HFFc6 (cell line): ENCODE measurements at regions not wholly inside any gene's neighbourhood (a gene's known extent, or its start where the extent isn't known, plus 50 kb on each side); places are given as distances from the start of the nearest gene placed in this dataset.

Experiments
- DNase-seq: peaks from one replicate; pipeline ENCODE4 v3.0.0-alpha.2; 2018
- H3K27ac Mint-ChIP-seq: 2 replicates; pipeline ENCODE4 v1.8.0; 2020; ENCODE audit warnings: mild to moderate bottlenecking, mixed read lengths
- H3K27me3 Mint-ChIP-seq: 2 replicates; pipeline ENCODE4 v1.8.0; 2021; ENCODE audit warnings: mild to moderate bottlenecking, moderate library complexity, mixed read lengths; ENCODE audit not compliant: insufficient read depth
- H3K36me3 Mint-ChIP-seq: 2 replicates; pipeline ENCODE4 v1.8.0; 2021; ENCODE audit warnings: low read depth, mixed read lengths
- H3K4me1 Mint-ChIP-seq: 2 replicates; pipeline ENCODE4 v1.8.0; 2020; ENCODE audit warnings: low read depth, mixed read lengths
- H3K4me3 Mint-ChIP-seq: 2 replicates; pipeline ENCODE4 v1.8.0; 2020; ENCODE audit warnings: mild to moderate bottlenecking, moderate library complexity, mixed read lengths
- H3K9me3 Mint-ChIP-seq: 2 replicates; pipeline ENCODE4 v1.8.0; 2020; ENCODE audit warnings: mild to moderate bottlenecking, mixed read lengths
- TF ChIP-seq, protein P1 (sequence below): fragments of 200-600 bp; sonication (generic); IDR thresholded peaks from 2 replicates; pipeline ENCODE4 v1.5.0; 2021; ENCODE audit warnings: antibody characterized with exemption, mild to moderate bottlenecking

DNA sequence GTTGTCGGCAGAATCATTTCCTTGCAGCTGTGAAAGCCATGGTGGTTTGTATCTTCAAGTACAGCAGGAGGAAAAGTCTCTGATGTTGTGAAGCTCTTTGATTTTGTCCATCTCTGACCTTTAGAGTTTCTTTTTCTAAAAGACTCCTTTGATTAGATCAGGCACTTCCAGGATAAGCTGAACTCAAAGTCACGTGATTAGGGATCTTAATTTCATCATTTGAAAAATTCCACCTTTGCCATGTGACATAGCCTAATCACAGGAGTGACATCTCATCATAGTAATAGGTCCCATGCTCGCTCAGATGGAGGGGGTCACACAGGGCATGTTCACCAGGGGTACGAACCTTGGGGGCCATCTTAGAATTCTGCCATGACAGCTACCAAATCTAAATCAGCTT lies 441.5 kb upstream of the CDH4 start:
- Mint-ChIP-seq H3K4me1 (no peaks in the 10 kb centered on the region), H3K27me3 (peaks cover 2% of the 10 kb centered on the region), H3K9me3 (peaks cover 38% of the 10 kb centered on the region), H3K4me3 (no peak overlapping the region), H3K36me3 (peaks cover 4% of the 10 kb centered on the region; the same call in 1 of the 2 replicates), H3K27ac (no peak overlapping the region)
- TF ChIP-seq, protein P1, sequence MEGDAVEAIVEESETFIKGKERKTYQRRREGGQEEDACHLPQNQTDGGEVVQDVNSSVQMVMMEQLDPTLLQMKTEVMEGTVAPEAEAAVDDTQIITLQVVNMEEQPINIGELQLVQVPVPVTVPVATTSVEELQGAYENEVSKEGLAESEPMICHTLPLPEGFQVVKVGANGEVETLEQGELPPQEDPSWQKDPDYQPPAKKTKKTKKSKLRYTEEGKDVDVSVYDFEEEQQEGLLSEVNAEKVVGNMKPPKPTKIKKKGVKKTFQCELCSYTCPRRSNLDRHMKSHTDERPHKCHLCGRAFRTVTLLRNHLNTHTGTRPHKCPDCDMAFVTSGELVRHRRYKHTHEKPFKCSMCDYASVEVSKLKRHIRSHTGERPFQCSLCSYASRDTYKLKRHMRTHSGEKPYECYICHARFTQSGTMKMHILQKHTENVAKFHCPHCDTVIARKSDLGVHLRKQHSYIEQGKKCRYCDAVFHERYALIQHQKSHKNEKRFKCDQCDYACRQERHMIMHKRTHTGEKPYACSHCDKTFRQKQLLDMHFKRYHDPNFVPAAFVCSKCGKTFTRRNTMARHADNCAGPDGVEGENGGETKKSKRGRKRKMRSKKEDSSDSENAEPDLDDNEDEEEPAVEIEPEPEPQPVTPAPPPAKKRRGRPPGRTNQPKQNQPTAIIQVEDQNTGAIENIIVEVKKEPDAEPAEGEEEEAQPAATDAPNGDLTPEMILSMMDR: no peak
- DNase-seq: no peak

DNA sequence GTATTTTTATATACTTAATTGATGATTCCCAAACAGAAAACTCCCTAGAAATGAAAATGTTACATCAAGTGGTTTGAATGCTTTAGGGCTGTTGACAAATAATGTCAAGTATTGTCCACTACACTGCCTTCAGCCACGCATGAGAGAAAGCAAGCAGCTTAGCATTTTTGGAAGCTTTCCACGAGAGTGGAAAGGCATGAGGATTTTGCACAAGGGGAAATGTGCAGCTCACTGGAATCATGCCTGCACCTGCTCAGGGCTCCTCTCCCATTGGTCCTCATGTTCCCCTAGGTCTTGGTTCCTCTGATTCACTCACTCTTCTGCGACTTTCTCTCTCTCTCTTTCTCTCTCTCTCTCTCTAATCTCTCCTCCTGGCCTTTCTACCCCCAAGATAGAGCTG lies 439.5 kb upstream of the CDH4 start:
- peaks cover 8% of the 10 kb centered on the region for H3K36me3 Mint-ChIP-seq
- no peaks in the 10 kb centered on the region for H3K4me1 Mint-ChIP-seq
- H3K4me3 Mint-ChIP-seq: no peak overlapping the region
- H3K27me3 Mint-ChIP-seq: peaks cover 2% of the 10 kb centered on the region
- peaks cover 44% of the 10 kb centered on the region for H3K9me3 Mint-ChIP-seq
- TF ChIP-seq, protein P1: no peak
- H3K27ac Mint-ChIP-seq: no peak overlapping the region
- DNase-seq: no peak

DNA sequence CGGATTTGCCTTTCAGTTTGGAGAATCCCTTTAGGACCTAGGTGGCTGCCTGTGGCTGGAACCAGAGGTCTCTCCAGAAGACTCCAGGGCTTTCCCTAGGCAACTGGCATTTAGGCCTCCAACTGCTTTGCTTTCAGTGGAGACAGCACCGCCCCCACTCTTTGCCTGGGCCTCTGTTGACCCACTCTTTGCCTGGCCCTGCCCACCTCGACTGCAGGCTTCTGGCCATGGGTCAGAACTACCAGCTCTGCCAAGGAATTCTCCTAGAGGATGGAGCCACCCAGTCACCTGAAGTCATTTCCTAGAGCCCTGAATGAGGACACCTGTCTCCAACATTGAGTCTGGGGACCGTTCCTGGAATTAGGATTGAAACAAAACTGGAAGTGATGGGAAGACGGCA lies 439.0 kb upstream of the CDH4 start:
- H3K4me3 Mint-ChIP-seq: no peak overlapping the region
- peaks cover 44% of the 10 kb centered on the region for H3K9me3 Mint-ChIP-seq
- no peaks in the 10 kb centered on the region for H3K4me1 Mint-ChIP-seq
- DNase-seq: no peak
- peaks cover 2% of the 10 kb centered on the region for H3K27me3 Mint-ChIP-seq
- no peak overlapping the region for H3K27ac Mint-ChIP-seq
- peaks cover 9% of the 10 kb centered on the region for H3K36me3 Mint-ChIP-seq
- TF ChIP-seq, protein P1: no peak

DNA sequence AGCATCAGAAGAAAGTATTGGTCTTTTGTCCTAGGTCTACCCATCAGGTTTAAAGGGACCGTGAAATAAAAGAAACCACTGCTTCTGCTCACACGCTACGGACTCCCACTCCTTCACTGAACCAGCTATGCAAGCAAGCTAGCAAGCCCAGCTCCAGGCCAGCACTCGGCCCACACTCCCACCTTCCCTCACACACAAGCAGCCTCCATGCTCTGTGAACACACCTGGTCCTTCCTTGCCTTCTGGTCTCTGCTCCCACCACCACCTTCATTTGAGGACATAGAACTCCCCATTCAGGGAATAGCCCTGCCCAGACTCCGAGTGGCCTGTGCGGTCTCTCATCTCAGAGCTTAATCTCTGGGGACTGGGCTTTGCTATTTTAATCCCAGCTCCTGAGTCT lies 436.4 kb upstream of the CDH4 start:
- Mint-ChIP-seq H3K4me1 (no peaks in the 10 kb centered on the region), H3K27ac (no peak overlapping the region), H3K4me3 (no peak overlapping the region), H3K9me3 (peaks cover 43% of the 10 kb centered on the region), H3K36me3 (peaks cover 5% of the 10 kb centered on the region; the same call in 1 of the 2 replicates), H3K27me3 (peaks cover 2% of the 10 kb centered on the region)
- DNase-seq: no peak
- TF ChIP-seq, protein P1: no peak

DNA sequence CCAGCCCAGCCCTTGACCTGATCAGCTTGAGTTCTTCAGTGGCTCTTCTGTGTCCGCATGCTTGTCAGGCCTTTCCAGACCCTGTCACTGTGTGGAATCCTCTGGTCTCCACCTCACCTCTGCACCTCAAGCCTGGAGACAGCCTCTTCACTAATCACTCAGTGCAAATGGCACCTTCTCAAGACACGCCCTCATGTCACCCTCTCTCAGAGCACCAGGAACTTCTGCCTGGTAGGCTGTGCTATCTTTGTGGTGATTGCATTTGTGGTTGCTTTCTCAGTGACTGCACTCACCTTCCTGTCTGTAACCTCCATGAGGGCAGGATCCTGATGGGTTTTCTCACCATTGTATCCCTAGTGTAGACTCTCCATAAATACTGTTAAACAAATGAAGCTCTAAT lies 435.2 kb upstream of the CDH4 start:
- TF ChIP-seq, protein P1: no peak
- H3K4me1 Mint-ChIP-seq: no peaks in the 10 kb centered on the region
- H3K36me3 Mint-ChIP-seq: peaks cover 5% of the 10 kb centered on the region; the same call in 1 of the 2 replicates
- no peak overlapping the region for H3K4me3 Mint-ChIP-seq
- no peak for DNase-seq
- H3K9me3 Mint-ChIP-seq: peaks cover 43% of the 10 kb centered on the region
- no peak overlapping the region for H3K27ac Mint-ChIP-seq
- peaks cover 2% of the 10 kb centered on the region; the same call in 1 of the 2 replicates for H3K27me3 Mint-ChIP-seq

DNA sequence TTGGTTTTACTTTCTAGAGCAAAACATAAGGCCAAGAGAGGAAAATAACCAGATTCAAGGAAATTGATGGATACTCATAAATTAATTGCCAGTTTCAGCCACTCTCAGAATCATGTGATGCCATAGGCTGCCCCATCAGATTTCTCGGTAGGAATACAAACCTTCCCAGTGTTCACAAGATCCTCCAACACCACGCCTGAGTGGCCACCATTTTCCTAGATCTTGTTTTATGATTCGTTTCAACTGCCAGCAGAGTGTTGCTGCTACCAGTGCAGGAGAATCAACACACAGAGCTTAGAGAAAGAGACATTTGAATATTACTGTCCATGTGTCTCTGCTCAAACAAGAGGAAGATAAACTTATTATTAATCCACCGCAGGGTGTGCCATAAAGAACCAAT lies 434.2 kb upstream of the CDH4 start:
- H3K4me1 Mint-ChIP-seq: no peaks in the 10 kb centered on the region

More for the DNA sequence above, 434.2 kb upstream of the CDH4 start:
- no peak for DNase-seq
- TF ChIP-seq, protein P1: no peak
- Mint-ChIP-seq H3K9me3 (peaks cover 43% of the 10 kb centered on the region), H3K4me3 (no peak overlapping the region), H3K36me3 (peaks cover 5% of the 10 kb centered on the region; the same call in 1 of the 2 replicates), H3K27ac (no peak overlapping the region), H3K27me3 (peaks cover 2% of the 10 kb centered on the region; the same call in 1 of the 2 replicates)
